AG08395 (cell line): ENCODE measurements at regions not wholly inside any gene's neighbourhood (a gene's known extent, or its start where the extent isn't known, plus 50 kb on each side); places are given as distances from the start of the nearest gene placed in this dataset.

ENCODE experiments used
- DNase-seq: peaks from one replicate; pipeline ENCODE4 v3.0.0; 2012; ENCODE audit warnings: mixed read lengths, low spot score

DNA sequence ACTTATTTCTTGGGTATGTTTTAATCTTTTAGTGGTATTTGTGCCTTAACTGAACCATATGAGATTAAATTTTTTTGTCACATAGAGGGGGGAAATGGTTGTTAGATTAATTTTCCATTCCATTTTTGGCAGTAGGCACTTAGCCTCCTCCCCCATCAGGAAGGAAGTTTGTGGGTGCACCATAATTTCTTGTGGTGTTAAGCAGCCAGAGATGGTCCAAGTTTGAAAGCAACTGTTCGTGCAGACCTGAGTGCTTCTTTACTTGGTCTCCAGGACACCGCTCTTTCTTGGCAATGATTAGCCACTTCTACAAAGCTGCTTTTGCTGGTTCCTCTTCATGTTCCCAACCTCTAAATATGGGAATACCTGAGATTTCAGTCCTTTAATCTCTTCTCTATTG, 92.7 kb upstream of the RPL34 start:
- DNase-seq = no peak

DNA sequence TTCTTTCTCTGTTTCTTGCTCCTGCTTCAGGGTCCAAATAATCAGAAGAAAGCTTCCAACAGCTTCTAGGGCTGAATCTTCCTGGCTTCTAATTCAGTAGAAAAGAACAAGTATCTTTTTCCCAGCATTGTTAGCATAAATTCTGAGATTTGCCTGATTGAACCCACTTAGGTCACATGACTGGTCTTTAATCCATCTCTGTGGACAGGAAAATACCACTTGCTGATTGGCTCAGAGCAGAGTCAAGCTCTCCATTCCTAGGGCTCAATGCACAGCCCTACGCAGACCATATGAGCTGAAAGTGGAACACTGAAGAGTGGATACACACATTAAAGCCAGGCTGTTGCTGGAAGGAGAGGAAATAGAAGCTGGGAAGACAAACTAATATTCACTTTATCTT, 99.6 kb upstream of the RPL34 start:
- DNase-seq = no peak

DNA sequence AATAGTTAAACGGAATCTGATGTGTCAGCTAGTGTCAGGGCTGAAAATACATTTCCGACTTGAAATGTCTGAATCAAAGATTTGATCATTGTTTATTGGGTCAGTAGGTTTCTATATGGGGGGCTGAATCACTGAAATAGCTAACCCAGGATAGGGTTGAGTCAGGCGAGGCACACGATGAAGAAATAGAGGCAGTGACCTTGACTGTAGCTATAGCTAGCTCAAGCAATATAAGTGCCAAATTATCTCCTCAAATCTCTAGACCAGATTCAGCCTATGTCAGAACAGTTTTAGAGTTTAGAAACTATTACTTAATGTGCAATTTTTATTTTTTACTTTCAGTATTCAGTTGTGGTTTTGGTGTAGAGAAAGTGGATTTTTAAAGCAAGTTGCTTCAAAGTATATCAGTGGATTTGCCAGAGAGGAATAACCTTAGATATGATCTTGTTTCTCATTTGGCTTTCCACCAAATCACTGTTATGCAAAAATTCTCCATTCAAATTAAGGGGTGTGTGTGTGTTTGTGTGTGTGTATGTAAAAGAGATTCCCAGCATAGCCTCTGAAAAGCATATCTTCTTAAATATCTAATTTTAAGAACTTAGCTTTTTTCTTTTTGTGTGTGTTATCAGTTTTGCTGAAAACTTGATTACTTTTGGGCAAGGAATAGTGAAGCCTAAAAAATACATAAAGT, 100.3 kb upstream of the RPL34 start:
- no peak for DNase-seq

DNA sequence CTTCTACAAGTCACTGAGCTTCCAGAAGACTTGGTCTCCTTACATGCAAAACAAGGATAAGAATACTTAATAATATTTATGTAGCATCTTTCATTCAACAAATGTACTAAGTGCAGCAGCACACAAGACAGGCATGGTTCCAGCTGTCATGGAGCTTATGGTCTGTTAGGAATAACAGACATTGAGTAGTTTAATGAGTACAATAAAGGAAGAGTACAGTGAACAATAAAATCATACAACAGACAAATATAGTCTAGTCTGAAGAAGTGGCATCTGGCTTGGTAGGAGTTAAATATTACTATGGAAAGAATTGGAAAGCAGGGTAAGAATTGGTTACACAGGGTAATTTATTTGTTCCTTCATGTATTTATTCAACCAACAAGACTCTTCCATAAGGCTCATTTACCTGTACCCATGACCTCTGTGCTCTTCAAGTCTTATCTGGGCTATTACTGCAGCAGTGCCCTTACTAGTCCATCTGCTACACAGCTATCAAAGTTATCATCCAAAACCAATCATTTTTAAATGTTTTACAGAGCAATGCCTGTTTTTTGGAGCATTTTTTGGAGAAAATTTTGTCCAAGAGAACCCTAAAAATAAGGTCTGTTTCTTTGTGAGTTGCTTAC, 101.1 kb upstream of the RPL34 start:
- DNase-seq = no peak

DNA sequence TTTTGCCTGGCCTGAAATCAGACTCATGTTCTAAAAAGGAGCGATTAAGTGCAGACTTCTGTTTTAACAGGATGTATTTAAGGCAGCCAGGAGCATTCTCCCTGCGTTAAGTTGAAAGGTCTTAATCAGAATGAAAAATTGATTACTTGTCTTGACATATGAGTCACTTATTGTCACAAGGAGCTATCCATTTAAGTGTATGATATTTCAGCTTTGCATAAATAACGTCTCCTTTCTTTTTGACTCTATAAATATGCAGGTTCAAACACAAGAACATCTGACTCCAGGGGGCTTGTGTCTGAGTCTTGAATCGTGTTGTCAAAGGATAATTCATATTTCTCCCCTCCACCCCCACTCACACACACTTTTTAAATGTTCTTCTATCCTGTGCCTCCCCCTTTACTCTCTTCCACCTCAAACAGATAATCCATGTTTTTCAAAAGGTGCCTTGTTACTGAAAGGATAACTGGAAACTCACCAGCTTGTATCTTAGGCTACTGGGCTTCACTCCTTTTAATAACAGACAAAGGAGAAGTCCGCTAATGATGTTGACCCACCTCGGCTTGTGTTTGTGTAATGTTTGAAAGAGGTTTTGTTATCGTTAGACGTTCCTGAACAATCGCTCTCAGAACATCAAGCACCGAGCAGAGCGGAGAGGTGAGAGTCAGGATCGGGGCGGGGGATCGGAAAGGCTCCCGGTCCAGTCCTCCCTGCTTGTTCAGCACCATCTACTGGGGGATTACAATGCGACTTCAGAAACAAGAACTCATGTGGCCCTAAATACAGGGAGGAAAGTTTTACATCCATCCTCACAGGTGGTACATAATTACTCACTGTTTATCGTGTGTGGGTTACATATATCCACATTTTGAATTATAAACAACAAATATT, 107.5 kb upstream of the RPL34 start:
- DNase-seq = peak; percentile 18

DNA sequence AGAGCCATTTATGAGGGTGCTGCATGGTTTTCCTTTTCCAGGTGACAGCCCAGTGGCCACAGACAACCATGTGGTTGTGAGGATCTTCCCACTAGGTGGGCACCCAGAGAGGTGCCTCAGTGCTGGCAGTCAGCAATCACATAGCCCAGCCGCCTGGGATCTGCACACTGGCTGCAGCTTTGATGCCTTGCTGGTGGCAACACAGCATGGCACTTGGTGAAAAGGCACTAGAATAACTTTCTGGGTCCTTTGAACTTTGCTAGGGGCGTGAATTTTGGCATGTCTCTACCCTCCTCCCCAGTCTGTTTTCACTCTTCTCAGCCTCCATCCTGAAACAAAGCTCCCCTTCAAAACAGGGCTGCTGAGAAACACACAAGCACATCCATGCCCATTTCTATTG, 108.8 kb upstream of the RPL34 start:
- DNase-seq = no peak

DNA sequence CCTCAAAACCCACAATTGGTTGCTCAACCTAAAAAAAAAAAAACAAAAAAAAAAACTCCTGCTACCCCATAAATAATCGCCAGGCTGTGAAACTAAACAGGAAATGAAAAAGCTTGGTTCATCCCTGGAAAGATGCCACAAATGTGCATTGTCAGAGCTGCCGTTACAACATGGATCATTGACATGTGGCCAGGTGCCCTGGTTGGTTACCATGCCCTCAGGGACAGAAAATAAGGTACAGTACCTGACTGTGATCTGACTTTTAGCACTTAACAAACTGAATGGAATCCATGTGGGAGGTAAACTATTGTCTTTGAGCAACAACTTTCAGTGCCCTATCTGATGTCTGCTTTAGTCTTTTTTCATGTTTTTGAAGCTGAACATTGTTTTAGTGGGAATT, 118.0 kb upstream of the RPL34 start:
- DNase-seq = no peak

DNA sequence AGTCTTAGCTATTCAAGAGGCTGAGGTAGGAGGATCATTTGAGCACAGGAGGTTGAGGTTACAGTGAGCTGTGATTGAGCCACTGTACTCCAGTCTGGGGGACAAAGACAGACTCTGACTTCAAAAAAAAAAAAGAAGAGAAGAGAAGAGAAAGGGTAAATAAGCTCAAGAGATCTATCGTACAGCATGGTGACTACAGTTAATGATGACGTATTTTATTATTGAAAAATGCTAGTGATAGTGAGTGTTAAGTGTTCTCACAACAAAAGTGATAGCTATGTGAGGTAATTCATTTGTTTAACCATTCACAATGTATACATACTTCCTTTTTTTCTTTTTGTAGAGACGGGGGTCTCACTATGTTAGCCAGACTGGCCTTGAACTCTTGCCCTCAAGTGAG, 121.5 kb upstream of the RPL34 start:
- DNase-seq = no peak

DNA sequence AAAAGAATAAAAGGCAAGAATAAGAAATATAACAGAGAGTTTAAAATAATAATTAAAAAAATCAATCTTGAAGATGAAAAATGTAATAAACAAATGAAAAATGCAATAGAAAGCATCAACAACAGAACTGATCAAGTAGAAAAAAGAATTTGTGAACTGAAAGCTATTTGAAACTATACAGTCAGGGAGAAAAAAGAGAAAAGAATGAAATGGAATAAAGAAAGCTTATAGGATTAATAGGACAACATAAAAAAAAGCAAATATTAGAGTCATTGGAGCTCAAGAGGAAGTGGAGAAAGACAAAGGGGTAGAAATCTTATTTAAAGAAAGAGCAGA, 126.8 kb upstream of the RPL34 start:
- no peak for DNase-seq

DNA sequence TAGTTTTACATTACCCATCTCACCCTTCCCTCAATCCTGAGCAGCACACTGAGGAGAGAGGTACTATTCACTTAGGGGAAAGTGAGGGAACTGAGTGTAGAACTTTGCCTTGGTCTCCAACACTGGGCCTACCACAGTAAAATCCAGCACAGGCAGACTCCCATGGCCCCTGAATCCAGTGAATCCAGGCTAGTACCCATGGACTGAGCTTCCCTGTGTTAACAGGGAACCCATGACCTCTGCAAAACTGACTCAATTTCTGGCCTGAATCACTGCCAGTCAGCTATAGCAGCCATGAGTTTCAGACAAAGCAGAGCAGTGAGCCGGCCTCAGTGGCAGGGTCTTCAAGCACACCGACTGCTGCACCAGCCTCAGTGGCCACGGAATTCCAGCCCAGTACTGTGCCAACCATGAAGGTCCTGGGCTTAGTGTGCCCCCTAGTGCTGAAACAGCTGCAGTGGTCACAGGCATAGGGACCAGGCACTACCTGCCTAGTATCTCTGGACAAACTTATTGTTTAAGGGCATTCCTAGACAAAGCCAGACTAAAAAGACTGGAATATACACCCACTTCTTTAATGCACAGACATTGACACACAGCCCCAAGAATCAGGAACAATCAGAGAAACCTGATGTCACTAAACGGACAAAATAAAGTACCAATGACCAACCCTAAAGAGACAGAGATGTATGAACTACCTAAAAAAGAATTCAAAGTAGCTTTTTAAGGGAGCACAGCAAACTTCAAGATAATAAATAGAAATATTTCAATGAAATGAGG, 127.4 kb upstream of the RPL34 start:
- no peak for DNase-seq

DNA sequence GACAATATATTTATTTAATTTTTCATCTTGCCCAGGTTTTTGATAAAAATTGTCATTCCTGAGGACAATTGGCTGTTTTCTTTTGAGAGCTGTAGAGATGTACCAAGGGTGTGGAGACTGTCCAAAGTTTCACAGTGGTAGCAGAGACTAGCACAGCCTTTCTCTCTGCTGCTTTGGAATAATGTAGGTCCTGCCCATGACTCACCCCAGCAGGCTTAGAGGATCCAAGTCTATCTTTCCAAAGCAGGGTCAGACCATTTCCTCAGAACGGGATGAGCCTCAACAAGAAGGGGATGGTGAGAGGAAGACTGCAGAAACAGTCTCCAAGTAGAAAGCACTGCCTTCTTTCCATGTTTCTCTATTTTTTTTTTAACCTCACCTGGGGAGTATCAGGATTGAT, 131.5 kb upstream of the RPL34 start:
- no peak for DNase-seq

DNA sequence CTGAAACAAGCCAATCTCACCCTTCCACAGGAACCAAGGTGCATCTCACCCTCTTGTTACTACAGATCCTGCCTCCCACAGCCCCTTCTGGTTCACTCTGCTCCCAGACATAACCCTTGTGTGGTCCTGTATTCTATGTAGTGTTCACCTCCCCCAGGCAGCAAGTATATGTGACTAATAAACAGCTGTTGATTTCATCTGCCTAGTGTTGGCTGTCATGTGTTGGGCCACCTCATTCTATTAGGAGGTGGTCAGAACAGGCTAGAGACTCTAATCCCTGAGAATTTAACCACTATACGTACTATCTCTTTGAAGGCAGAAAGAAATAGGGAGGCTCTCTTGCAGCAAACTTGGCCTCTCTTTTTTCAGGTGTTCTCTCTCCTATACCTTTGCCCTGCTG, 134.3 kb upstream of the RPL34 start:
- DNase-seq = no peak

DNA sequence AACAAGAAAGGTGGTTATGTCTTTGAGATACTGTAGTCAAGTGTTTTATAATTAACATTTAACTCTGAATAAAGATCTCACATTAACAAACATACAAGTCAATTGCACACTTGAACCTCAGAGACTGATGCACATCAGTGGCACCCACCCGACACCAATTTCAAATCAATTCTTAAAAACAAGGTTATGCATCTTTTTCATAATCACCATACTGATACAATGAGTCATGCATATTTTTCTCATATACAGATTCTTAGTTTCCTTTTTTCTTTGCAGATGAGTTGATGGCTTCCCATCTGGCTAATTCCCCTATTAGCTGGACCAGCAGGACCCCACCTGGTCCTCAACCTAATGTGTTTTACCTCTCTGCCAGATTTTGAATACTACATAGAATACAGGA, 136.2 kb upstream of the RPL34 start:
- no peak for DNase-seq

DNA sequence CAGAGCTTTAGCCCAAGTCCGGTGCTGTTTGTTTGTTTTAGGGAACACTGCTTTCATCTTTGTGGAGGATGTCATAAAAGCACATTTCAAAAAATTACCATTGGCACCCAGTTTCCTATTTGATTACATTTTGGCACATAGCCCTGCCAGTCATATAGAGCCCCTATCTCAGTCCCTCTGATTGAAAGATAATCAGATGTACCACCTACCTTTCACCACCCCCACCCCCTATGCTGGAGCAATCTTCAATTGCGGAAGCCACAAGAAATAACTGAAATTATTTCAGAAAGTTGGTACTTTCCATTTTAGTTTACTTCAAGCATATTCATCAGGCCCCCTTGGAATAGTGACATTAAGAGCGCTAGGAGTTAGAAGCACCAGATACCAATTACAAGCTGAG, 136.7 kb upstream of the RPL34 start:
- DNase-seq = no peak

DNA sequence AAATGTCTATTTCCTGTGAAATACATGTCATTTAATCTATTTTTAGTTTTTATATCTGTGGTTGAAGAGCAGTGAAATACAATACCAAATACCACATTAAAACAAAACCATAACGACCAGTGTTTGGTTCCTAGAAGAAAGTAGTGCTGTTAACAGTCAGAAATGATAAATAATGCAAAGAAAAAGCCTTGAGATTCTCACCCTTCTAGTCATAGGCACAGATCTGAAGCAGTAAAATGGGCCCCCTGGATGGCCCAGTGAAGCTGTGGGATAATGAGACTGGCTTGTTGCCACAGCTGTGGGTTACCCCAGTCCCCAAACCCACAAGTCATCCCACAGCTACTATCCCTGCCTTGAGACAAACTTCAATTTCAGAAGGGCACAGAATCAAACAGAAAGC, 137.3 kb upstream of the RPL34 start:
- no peak for DNase-seq

DNA sequence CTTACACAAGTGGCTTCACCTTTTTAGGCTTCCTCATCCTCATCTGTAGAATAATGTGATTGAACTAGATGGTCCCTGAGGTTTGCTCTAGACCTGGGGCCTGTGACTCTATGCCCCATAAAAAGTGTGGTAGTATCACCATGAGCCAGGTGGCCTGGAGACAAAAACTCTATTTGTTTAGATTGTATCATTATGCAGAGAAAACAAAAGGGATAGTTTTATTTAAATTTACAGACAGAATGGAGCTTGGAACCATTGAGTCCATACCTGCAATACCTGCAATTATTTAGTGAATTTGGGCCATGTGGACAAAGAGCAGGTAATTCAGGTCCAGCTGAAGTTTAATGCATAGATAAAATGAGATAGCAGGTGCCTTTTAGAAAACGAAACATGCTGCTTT, 139.5 kb upstream of the RPL34 start:
- no peak for DNase-seq

DNA sequence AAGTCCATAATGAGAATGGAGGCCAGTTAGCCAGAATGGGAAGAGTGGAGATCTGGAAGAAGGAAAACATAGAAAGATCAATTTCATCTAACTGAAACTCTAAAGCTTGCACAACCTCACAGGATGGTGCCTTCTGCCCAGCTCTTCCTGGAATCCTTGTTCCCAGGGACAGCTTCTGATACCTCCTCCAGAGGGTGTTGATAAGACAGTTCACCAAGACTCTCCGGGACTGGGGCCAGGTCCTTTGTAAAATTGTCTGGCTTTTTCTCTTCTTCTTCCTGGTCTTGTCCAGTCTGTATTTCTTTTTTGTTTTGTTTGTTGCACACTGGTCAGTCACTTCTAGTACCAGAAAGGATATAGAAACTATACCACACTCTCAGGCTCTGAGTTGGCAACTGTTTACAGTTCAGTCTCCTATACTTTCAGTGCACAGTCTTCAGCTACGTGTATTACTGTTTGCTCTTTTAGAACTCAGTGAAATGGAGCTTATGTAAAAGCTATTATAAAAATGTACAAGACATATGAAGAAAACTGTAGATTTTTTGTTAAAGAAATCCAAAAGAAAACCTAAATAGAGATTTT, 142.8 kb upstream of the RPL34 start:
- no peak for DNase-seq

DNA sequence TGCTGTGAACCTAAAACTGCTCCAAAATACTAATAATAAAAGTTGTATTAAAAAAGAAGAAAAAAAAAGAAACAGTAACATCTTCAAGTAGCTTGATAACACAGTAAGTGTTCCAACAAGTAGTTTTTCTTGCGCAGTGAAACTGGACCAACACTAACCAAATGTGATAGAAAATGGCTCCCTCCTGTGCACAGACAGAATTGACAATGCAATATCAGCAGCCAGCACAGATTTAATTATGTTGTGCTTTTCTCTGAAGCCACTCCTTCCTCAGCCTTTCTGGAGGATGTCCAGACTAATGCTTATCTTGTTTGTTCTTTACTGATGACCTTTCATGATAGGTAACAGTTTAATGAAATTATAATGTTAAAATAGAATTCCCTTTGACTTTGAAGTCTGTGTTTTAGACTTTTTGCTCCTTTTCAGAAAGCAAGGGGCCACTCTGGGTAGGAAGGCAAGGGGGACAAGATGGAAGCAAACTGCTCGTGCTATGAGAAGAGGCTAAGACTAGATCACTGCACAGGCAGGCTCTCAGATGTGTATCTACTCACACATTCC, 147.1 kb upstream of the RPL34 start:
- no peak for DNase-seq

DNA sequence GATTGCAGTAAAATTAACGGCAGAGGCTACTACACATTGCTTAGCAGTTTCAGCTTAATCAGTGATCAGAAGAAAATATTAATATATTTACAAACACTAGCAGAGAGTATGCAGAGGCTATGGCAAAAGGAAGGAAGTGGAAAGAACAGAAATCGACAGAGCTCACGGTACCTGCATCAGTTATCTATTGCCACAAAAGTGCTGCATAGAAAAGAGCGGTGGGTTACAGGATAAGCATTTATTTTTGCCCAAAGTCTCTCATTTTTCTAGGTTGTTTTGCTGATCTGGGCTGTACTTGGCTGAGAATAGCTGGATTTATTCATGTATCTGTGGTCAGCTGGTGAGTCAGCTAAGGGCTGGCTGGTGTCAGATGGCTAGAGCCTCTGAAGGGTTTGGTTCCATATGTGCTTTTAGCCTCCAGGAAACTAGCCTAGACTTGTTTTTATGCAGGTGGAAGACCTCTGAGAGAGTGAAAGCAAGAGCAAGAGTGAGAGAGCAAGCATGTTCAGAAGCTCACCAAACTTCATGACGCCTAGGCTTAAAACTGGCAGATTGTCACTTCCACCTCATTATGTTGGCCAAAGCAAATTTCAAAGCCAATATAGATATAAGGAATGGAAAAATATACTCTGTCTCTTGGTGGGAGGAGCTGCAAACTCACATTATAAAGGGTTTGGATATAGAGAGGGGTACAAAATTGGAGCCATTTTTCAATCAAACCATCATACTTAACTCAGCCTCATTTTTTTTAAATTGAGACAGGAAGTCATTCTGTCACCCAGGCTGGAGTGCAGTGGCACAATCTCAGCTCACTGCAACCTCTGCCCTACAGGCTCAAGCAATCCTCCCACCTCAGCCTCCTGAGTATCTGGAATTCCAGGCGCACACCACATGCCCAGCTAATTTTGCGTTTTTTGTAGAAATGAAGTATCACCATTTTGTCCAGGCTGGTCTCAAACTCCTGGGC, 153.2 kb upstream of the RPL34 start:
- peak; percentile 81 for DNase-seq

DNA sequence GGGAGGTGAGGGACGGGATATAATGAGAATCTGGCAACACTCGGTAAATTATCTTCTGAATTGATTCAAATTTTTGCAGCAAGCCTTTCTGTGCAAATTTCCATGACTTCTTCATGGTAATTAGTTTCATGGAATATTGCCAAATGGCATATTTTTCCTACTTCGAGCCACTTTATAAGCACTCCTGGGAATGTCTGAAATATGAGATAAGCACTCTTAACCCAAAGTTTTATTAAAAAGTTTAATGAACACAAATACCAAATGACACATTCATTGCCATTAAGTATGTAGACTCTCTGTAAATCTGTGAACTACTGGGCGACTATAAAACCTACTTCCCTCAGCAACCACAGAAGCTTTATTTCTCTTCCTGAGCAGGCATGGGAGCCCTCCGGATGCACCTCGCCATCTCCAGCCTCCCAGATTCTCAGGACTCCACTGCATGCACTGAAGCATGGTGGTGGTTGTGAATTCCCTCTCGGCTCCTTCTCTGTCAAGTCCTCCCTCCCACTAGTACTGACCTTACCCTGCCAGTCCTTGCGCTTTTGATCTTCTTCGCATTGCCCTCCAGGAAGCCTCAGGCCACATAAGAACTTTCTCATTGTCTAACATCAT, 154.4 kb upstream of the RPL34 start:
- DNase-seq = no peak
